SU-DHL-6 (cell line): ENCODE measurements at regions not wholly inside any gene's neighbourhood (a gene's known extent, or its start where the extent isn't known, plus 50 kb on each side); places are given as distances from the start of the nearest gene placed in this dataset.

Experiments used
- H2AFZ ChIP-seq: fragments of 200-600 bp; sonication (generic); 2 replicates; pipeline ENCODE4 v1.6.1; 2014; ENCODE audit warnings: low read depth, mild to moderate bottlenecking, moderate library complexity, mixed read lengths, antibody characterized with exemption, low read length; ENCODE audit not compliant: severe bottlenecking
- H3F3A ChIP-seq: fragments of 200-600 bp; shearing (Covaris generic); 2 replicates; pipeline ENCODE4 v1.6.0; 2016; ENCODE audit warnings: antibody characterized with exemption, mild to moderate bottlenecking; ENCODE audit not compliant: insufficient read depth
- H3K27ac ChIP-seq: fragments of 200-600 bp; sonication (generic); 2 replicates; pipeline ENCODE4 v1.5.1; 2016; ENCODE audit warnings: low read depth, mild to moderate bottlenecking, low read length, moderate library complexity, mixed read lengths
- H3K27me3 ChIP-seq: fragments of 200-600 bp; sonication (generic), shearing (Covaris generic); 2 replicates; pipeline ENCODE4 v1.6.0; 2014; ENCODE audit warnings: mild to moderate bottlenecking, low read length
- H3K36me3 ChIP-seq: fragments of 200-600 bp; sonication (generic); 2 replicates; pipeline ENCODE4 v1.6.1; 2014; ENCODE audit warnings: mild to moderate bottlenecking, low read length, mixed read lengths
- H3K4me2 ChIP-seq: fragments of 300-600, 200-600 bp; shearing (Covaris generic), sonication (generic); 2 replicates; pipeline ENCODE4 v1.6.0; 2014; ENCODE audit warnings: low read length, low read depth, mild to moderate bottlenecking; ENCODE audit not compliant: poor library complexity, severe bottlenecking
- H3K4me3 ChIP-seq: fragments of 200-600 bp; sonication (generic); 2 replicates; pipeline ENCODE4 v1.5.1; 2014; ENCODE audit warnings: antibody characterized with exemption, low read length, mild to moderate bottlenecking, mixed read lengths; ENCODE audit not compliant: insufficient read depth, poor library complexity, severe bottlenecking
- H3K79me2 ChIP-seq: fragments of 200-600 bp; sonication (generic); 2 replicates; pipeline ENCODE4 v1.6.1; 2014; ENCODE audit warnings: mild to moderate bottlenecking, low read length, moderate library complexity; ENCODE audit not compliant: insufficient read depth
- H3K9ac ChIP-seq: fragments of 200-600 bp; sonication (generic); 2 replicates; pipeline ENCODE4 v1.7.0; 2014; ENCODE audit warnings: mild to moderate bottlenecking, low read length
- H3K9me2 ChIP-seq: fragments of 200-600 bp; sonication (generic); replicated peaks from 2 replicates; pipeline ENCODE4 v1.6.1; 2014; ENCODE audit warnings: low read length; ENCODE audit not compliant: insufficient read depth
- H3K9me3 ChIP-seq: fragments of 200-600 bp; sonication (generic); 2 replicates; pipeline ENCODE4 v1.6.1; 2014; ENCODE audit warnings: low read length, mixed read lengths; ENCODE audit not compliant: insufficient read depth
- H4K20me1 ChIP-seq: fragments of 200-600 bp; sonication (generic); 2 replicates; pipeline ENCODE4 v1.6.1; 2014; ENCODE audit warnings: low read depth, mild to moderate bottlenecking, antibody characterized with exemption, low read length, moderate library complexity, mixed read lengths
- CTCF ChIP-seq: fragments of 200-600 bp; sonication (generic); IDR thresholded peaks from one replicate; pipeline ENCODE4 v1.5.1; 2017; ENCODE audit warnings: antibody characterized with exemption, mild to moderate bottlenecking, low read length, moderate library complexity; ENCODE audit not compliant: insufficient read depth, poor library complexity, severe bottlenecking
- EZH2phosphoT487 ChIP-seq: fragments of 200-600 bp; sonication (generic), shearing (Covaris generic); conservative IDR thresholded peaks from 2 replicates; pipeline ENCODE4 v1.6.1; 2018; ENCODE audit warnings: mild to moderate bottlenecking, antibody characterized with exemption, low read length, moderate library complexity, mixed read lengths

GRCh38 chr5:86330736-86331135 lies 287.0 kb upstream of the COX7C start:
- no peaks in the 10 kb centered on the region for H4K20me1 ChIP-seq
- H3F3A ChIP-seq, result no peaks in the 10 kb centered on the region
- H3K9me2 ChIP-seq, result no peaks in the 10 kb centered on the region
- H3K36me3 ChIP-seq, result no peaks in the 10 kb centered on the region
- no peak overlapping the region for H3K27ac ChIP-seq
- H3K9ac ChIP-seq, result no peak overlapping the region
- H3K9me3 ChIP-seq, result no peaks in the 10 kb centered on the region
- H3K4me3 ChIP-seq, result no peak overlapping the region
- H2AFZ ChIP-seq, result no peak overlapping the region
- H3K79me2 ChIP-seq, result no peaks in the 10 kb centered on the region
- no peak overlapping the region for H3K4me2 ChIP-seq
- TF ChIP-seq CTCF, result no peak
- TF ChIP-seq EZH2phosphoT487, result no peak
- no peaks in the 10 kb centered on the region for H3K27me3 ChIP-seq

GRCh38 chr5:86332851-86333250 lies 284.9 kb upstream of the COX7C start:
- Histone ChIP-seq H2AFZ (no peak overlapping the region), H3K27ac (no peak overlapping the region), H3K27me3 (no peaks in the 10 kb centered on the region), H3K9me2 (no peaks in the 10 kb centered on the region), H4K20me1 (no peaks in the 10 kb centered on the region), H3F3A (no peaks in the 10 kb centered on the region), H3K9ac (no peak overlapping the region), H3K9me3 (no peaks in the 10 kb centered on the region), H3K4me3 (no peak overlapping the region), H3K36me3 (no peaks in the 10 kb centered on the region), H3K79me2 (no peaks in the 10 kb centered on the region), H3K4me2 (no peak overlapping the region)
- TF ChIP-seq EZH2phosphoT487 (no peak), CTCF (no peak)

GRCh38 chr5:86337667-86338460 lies 279.9 kb upstream of the COX7C start:
- H3K27ac ChIP-seq, result no peak overlapping the region
- no peaks in the 10 kb centered on the region for H3K9me3 ChIP-seq
- no peak for TF ChIP-seq EZH2phosphoT487
- no peak for TF ChIP-seq CTCF
- no peak overlapping the region for H3K4me2 ChIP-seq
- H3K9me2 ChIP-seq, result no peaks in the 10 kb centered on the region
- no peaks in the 10 kb centered on the region for H3K36me3 ChIP-seq
- no peaks in the 10 kb centered on the region for H3K27me3 ChIP-seq
- no peak overlapping the region for H3K4me3 ChIP-seq
- H3K79me2 ChIP-seq, result no peaks in the 10 kb centered on the region
- no peaks in the 10 kb centered on the region for H3F3A ChIP-seq
- H4K20me1 ChIP-seq, result no peaks in the 10 kb centered on the region
- H2AFZ ChIP-seq, result no peak overlapping the region
- no peak overlapping the region for H3K9ac ChIP-seq
